Peyer's patch (tissue), 4 donors: ENCODE measurements at regions not wholly inside any gene's neighbourhood (a gene's known extent, or its start where the extent isn't known, plus 50 kb on each side); places are given as distances from the start of the nearest gene placed in this dataset.

Source experiments
- POLR2A ChIP-seq, 2 donors: fragments of 450-650 bp; IDR thresholded peaks; one replicate each; pipeline ENCODE4 v1.5.1; 2017; ENCODE audit warnings: antibody characterized with exemption in 2 of 2, mild to moderate bottlenecking in 2 of 2, moderate library complexity in 2 of 2
- TF ChIP-seq, protein P1 (sequence below), 6 experiments: fragments of 450-650 bp in 4 of 6; fragments of 200-600 bp in 2 of 6; sonication (generic) in 1 of 6; IDR thresholded peaks; one replicate each; pipeline ENCODE4 v1.5.1; 2017 to 2019; ENCODE audit warnings: antibody characterized with exemption in 6 of 6, mild to moderate bottlenecking in 3 of 6, moderate library complexity in 1 of 6

GRCh38 chr20:22386306-22386623 is 198.1 kb downstream of the FOXA2 start:
- TF ChIP-seq, protein P1, sequence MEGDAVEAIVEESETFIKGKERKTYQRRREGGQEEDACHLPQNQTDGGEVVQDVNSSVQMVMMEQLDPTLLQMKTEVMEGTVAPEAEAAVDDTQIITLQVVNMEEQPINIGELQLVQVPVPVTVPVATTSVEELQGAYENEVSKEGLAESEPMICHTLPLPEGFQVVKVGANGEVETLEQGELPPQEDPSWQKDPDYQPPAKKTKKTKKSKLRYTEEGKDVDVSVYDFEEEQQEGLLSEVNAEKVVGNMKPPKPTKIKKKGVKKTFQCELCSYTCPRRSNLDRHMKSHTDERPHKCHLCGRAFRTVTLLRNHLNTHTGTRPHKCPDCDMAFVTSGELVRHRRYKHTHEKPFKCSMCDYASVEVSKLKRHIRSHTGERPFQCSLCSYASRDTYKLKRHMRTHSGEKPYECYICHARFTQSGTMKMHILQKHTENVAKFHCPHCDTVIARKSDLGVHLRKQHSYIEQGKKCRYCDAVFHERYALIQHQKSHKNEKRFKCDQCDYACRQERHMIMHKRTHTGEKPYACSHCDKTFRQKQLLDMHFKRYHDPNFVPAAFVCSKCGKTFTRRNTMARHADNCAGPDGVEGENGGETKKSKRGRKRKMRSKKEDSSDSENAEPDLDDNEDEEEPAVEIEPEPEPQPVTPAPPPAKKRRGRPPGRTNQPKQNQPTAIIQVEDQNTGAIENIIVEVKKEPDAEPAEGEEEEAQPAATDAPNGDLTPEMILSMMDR (IDR thresholded peaks at IDR 0.05) = no peak
- TF ChIP-seq POLR2A (IDR thresholded peaks at IDR 0.05) = no peak
